ENCODE measurements at regions not wholly inside any gene's neighbourhood (a gene's known extent, or its start where the extent isn't known, plus 50 kb on each side); places are given as distances from the start of the nearest gene placed in this dataset.
A peak's percentile ranks its signal among the peaks of the same experiment; 100 is the strongest.
"Not testable (repeated sequence)": the region's sequence is repeated elsewhere in the genome, so short reads cannot be mapped to it uniquely, and the experiment has no call there.

DNA sequence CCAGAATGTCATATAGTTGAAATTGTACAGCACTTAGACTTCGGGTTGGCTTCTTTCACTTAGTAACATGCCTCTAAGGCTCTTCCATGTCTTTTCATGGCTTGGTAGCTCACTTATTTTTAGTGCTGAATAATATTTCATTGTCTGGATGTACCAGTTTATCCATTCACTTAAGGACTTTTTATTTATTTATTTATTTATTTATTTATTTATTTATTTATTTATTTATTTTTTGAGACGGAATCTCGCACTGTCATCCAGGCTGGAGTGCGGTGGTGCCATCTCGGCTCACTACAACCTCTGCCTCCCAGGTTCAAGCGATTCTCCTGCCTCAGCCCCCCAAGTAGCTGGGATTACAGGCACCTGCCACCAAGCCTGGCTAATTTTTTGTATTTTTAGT, 132.9 kb upstream of the ELAC2 start:
- not testable (repeated sequence) for DNase-seq (ENCODE audit: low read depth, low spot score)

DNA sequence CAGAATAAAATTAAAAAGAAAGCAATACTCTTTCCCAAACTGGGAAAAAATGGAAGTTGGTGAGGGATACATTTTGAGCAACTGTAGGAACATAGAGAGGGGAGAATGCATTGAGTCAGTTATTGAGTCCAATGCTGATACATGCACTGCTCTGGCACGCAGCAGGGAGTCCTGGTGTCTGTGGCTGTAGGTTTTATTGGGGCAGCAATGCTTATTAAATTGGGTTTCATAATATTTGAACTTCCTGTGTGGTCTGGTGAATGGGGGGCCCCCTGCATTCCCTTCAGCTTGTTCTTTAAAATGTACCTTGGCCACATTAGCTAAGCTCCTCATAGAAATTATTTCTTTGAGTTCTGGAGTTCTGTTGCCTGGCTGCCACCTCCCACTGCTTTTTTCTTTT, 125.2 kb upstream of the ELAC2 start:
- no peak for DNase-seq (ENCODE audit: low read depth, low spot score)

DNA sequence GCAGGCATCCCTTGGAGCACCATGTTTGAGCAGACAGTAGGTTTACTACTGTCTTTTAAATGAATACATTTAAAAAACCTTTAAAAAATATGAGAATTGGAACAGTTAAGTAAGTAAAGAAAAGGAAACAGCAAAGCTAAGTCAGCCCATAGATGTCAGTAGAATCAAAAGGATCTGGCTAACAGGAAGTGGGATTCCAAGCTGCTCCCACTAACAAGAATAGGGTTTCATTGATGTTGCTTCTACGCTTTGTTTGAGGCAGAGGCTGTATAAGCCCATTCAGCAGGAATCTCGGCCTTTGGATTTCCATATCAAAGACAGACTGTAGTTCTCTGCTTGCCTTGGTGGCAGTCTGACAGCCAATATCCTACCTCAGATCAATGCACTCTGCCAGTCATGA, 122.9 kb upstream of the ELAC2 start:
- peak; percentile 88 for DNase-seq (ENCODE audit: low read depth, low spot score)

DNA sequence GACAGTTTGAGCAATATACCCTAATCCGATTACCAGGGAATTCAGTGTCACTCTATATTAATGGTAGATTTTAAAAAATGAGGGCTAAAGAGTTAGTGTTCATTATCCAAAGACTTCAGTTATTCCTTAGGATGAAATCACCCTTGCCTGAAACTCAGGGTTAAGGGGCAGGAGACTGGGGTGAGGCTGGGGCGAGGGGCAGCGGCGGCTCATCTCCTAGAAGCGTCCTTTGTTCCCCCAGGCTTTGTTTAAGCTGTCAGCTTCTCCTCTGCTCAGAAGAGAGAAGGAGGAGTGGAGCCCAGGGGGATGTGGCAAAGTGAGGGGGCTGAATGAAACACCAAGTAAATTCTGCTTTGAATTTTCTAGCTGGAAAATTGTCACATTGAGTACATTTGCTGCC, 117.7 kb upstream of the ELAC2 start:
- DNase-seq (ENCODE audit: low read depth, low spot score): no peak

DNA sequence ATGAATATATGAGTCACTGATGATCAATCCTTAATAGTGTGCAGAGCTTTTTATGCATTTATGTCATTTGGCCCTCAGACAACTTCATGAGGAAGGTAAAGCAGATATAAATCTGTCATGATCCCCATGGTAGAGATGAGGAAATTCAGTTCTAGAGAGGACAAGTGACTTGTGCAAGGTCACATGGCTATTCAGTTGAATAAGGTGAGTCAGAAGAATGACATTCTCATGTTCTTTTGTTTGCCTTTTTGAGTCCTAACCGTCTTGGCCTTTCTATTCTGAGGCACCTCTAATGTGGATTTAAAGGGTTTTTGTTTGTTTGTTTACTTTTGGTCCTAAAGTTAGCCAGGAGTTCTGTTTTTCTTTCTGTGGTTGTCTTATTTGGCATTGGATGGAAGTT, 116.2 kb upstream of the ELAC2 start:
- DNase-seq (ENCODE audit: low read depth, low spot score): no peak

DNA sequence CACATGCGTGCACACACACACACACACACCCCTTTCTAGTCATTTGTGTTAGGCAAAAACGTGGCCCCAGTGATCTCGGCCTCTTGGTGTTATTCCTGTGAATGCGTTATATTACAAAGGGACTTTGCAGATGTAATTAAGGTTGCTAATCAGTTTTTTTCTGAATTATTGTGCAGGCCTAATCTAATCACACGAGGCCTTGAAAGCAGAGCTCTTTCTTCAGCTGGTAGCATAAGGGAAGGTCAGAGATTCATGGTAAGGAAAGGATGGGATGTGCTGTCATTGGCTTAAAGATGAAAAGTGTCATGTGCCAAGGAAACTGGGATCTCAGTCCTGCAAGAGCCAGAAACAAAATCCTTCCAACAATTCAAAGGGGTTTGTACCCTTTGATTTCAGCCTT, 113.4 kb upstream of the ELAC2 start:
- no peak for DNase-seq (ENCODE audit: low read depth, low spot score)

DNA sequence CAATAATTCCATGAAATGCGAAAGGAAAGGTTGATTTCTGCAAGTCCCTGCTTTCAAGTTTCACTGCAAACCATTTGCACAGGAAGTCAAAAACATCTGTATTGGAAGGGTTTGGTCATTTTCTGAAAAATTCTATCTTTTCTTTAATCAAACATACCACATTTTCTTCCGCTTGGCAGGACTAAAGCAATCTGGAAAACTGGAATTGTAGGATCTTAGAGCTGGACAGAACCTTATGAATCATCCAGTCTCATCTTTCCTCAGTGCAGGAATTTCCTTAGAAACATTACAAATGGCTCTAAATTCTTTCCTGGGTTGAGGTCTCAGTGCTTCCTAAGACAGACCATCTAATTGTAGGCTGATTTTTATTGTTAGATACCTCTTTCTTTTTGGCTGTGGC, 111.5 kb upstream of the ELAC2 start:
- no peak for DNase-seq (ENCODE audit: low read depth, low spot score)

DNA sequence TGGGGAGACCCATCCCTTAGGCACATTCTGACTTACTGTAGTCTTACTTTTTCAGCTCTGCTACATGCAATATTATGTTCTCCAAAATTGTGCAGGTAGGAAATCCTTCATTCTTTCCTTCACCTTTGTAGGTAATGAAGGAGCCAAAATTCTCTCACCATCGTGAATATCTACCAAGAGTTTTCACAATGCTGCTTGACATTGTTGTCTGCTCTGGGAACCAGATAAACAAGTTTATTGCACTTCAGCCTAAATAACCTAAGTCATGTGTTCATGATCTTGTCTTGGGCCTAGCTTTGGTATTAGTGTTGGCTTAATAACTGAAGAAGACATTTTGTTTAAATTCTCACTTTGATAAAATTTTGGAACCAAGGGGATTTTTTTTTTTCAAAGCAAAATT, 110.8 kb upstream of the ELAC2 start:
- no peak for DNase-seq (ENCODE audit: low read depth, low spot score)

DNA sequence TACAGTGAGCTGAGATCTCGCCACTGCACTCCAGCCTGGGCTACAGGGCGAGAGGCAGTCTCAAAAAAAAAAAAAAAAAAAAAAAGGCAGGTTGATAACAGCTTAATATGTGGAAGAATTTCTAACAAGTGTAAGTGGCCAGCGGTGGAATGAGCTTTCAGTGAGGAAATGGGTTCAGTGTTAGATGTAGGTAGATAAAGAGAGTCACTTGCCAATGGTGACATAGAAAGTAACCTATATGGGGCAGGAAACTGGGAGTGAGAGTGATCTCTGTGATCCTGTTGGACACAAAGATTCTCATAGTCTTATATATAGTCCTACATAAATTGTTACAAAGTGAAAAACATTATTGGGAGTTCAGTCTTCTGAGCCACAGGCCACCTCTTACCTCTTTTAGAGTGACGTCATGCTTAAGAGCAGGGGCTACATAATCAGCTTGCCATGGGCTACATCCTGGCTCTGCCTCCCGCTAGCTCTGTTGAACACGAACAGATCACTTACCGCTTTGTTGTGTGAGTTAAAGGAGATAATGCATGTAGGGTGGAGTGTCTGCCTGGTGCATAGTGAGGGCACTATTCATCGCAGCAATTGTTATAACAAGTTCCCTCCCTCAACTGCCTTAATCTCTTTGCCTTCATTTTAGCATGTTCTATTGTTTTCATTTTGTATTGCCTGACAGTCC, 110.2 kb upstream of the ELAC2 start:
- no peak for DNase-seq (ENCODE audit: low read depth, low spot score)

DNA sequence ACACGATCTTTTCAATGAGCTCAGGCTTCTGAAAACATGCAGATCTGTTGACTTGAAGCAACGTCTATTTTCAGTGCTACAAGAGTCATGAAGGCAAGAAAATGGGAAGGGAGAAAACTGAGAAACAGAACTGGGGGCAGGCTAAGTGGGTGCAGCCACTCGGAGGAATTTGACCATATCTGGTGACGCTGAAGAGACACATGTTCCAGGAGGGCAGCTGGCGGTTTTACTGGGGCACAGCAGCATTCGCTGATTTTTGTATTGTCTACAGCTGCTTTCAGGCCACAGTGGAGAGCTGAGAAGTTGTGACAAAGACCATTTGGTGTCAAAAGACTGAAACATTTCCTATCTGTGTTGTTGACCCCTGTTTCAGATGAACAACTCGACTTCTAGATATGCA, 103.0 kb upstream of the ELAC2 start:
- no peak for DNase-seq (ENCODE audit: low read depth, low spot score)

DNA sequence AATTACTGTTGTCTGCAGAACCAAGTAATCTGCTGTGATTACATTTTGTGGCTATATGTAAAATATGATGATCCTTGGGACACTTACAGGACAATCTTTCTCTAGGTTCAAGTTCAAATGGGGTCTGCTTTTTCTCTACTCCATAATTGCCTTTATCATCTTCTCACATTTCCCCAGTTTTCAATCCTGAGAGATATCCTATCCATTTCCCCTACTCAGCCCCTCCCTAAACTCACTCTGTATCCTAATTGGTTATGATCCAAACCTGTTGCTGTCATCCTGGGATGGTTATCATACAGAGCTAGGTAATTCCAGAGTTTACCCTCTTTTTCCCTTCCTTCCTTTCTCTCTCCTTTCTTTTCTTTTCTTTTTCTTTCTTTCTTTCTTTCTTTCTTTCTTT, 100.5 kb upstream of the ELAC2 start:
- no peak for DNase-seq (ENCODE audit: low read depth, low spot score)

DNA sequence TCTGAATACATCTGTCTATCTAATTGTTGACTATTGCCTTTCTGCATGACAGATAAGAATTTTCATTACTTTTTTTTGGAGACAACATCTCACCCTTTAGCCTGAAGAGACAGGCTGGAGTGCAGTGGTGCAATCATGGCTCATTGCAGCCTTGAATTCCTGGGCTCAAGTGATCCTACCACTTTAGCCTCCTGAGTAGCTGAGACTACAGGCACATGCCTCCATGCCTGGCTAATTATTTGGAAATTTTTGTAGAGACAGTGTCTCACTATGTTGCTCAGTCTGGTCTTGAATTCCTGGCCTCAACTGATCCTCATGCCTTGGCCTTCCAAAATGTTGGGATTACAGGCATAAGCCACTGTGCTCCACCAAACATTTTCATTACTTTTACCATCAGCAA, 99.8 kb upstream of the ELAC2 start:
- no peak for DNase-seq (ENCODE audit: low read depth, low spot score)

DNA sequence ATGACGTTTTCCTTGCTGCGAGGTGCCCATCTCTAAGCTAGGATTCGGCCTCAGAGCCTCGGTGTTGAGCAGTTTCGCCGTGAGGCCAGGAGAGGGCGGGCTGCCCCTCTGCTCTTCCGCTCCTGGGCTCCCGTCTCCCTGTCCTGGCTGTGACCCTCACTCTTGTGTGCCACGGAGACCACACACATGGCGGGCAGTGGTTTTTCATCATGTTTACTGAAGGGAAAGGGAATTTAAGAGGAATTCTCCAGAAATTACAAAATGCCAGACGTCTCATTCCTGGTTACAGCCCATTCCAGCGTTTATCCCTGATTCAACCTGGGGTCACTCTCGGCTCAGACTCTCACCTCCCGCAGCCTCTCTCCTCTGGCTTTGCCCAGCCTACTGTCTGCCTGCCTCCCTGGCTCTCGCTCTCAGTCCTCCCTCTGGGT, 96.8 kb upstream of the ELAC2 start:
- peak; percentile 17 for DNase-seq (ENCODE audit: low read depth, low spot score)

DNA sequence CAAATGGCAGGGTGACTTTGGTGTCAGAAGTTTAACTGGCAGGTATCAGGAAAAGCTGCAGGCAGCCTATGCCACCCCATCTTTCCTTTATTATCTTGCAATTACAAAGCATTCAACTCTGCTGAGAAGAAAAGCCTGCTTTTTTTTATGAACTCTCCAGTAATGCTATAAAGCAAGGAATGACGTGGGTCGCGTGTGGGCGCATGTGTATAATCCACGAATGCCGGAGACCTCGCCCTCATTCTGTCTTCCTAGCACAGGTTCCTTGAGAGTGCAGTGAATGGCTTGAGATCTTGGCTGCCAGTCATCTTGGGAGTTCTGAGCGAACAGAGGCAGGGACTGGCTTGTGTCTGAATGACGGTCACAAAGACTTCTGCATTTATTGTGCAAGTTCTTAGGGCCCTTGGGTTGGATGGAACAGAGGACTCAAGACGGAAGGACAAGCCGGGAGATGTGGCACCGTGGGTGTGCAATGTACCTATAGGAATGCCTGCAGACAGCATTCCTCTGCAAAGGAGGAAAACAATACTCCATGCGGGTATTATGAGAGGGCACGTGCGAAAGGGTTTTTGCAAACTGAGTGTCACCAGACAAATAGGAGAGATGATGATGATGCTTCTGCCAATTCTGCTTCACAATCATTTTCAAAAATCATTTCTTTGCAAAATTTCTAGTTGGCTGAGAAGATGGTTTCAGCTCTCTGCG, 96.1 kb upstream of the ELAC2 start:
- DNase-seq (ENCODE audit: low read depth, low spot score): no peak

DNA sequence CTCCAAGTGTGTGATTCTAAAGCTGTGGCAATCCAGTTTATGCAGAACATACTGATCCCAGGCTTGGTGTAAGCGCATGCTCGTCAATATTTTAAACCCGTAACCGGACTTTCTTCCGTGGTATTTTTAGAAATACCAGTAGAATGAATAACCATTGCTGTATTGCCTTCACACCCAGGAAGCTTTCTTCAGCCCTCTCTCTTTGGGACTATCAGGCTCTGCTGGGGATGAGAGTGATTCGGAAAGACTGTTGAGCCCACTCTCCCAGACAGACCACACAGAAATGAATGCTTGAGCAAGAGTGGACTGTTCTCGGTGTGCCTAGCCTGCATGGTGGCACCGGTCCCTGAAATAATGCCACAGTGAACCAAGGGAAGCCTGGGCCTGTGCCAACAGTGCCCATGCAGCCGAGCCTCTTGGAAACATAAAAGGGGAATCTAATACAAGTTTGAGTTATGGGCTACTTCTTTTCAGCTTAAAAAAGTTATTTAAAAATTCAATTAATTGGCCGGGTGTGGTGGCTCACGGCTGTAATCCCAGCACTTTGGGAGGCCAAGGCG, 89.9 kb upstream of the ELAC2 start:
- no peak for DNase-seq (ENCODE audit: low read depth, low spot score)

DNA sequence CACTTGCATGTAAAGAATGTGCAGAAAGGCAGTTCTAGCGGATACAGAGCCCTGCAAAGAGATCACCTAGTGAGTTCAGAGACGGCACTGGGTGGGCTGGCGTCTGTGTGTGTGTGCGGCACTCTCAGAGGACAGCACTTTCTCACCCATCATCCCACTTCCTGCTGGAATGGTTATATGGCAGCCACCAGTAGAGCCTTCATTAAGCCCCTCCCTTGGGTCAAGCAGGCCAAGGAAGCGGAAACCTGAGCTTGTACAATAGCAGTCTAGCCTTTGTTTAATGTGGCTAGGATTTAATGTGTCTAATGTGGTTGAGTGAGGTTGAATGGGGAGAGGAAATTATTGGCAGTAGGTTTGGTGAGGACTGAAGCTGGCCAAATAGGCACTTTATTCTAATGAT, 88.3 kb upstream of the ELAC2 start:
- DNase-seq (ENCODE audit: low read depth, low spot score): no peak

DNA sequence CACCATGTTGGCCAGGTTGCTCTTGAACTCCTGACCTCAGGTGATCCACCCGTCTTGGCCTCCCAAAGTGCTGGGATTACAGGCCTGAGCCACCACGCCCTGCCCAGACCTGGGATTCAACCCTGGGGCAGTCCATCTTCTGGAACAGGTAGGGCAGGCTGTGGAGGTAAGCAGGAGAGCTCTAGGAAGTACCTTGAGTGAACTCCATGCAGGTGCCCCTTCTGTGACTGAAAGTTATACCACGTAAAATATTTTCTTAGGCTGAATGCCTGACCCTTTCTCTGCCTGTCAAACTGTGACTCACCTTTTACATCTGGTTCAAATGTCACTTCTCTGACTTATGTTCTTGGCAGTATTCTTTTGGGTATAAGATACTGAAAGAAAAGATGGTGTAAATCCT, 86.7 kb upstream of the ELAC2 start:
- DNase-seq (ENCODE audit: low read depth, low spot score): no peak

DNA sequence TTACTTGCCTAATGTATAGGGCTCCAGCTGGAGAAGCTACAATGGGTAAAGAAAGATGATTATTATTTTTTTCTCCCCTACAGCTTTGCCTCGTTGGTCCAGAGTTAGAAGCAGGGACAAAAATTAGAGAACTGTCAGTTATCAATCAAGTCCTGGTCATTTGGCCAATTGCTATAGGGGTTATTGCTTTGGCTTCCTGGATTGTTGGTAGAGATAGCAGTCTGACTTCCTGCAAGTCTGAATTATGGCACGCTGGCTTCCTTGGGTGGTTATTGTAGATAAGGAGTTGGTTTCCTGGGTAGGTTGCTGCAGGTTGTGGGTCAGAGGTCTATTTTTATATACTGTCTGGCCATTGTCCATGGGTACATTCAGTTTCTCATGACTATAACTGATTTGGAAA, 84.7 kb upstream of the ELAC2 start:
- DNase-seq (ENCODE audit: low read depth, low spot score): no peak

DNA sequence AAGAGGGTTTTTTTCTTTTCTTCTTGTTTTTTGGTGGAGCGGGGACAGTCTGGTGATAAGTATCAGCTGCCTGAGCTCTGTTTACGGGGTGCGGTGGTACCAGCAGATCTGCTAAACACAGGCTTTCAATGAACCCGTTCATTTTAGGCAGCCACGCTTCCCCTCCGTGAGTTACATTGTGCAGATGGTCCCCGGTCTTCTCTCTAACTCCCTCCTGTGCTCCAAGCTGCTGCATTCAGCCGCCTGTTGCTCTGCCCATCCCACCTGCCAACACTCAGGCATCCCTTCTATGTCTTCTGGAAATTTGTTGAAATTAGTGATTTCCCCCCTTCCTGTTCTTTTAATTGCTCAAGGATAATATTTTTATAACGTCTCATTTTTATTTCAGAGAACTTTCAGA, 82.1 kb upstream of the ELAC2 start:
- DNase-seq (ENCODE audit: low read depth, low spot score): no peak

DNA sequence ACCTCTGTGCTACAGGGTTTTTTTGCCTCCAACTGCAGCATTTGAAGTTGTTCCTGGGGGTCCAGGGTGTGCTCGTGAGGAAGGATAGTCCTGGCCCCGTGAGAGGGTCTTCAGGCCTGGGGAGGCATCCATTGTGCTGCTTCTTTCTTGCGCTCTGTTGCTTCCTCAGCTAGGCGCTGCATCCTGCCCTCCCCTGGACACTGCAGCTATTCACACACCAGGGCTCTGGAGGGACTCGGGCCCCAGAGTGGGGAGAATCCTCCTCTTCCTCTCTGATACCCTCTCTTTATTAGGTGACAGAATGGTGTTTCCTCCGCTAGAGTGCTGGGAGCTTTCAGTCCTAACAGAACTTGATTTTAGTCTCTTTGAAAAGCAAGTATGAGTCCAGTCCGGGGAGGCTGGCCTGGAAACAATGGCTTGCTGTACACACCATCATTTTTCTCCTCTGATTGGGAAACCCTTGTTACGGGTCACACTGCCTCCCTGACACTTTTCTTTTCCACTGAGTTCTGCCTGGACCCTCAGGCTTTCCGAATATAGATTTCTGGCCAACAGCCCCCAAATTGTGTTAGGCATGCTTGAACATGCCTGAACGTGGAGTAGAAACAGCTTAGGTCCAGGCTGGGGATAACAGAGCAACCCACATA, 81.4 kb upstream of the ELAC2 start:
- no peak for DNase-seq (ENCODE audit: low read depth, low spot score)

DNA sequence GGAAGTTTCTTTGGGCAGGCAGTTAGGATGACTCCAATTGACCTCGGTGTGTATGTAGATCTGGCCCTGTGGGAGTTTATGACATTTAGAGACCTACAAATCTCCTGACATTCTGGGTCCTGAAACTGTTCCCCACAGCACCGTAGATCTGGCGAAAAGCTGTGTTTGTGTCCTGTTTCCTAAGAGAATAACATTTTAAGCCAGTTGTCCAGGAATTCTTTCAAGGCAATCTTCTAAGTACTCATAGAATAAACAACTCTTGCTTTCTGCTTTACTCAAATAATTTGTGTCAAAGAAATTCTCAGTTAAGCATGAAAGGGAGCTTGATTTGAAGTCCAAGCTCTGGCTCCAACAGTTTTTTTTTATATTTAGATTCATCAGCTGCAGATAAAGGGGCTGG, 78.5 kb upstream of the ELAC2 start:
- no peak for DNase-seq (ENCODE audit: low read depth, low spot score)

DNA sequence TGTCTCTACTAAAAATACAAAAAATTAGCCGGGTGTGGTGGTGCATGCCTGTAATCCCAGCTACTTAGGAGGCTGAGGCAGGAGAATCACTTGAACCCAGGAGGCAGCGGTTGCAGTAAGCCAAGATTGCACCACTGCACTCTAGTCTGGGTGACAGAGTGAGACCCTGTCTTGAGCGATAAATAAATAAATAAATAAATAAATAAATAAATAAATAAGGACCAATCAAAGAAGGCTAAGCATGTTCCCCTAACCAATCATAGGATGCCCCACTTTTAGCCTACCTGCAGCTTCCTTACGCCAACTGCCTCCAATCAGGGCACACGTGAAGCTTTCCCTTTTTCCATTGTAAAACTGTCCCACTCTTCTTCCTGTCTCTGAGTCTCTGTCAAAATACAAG, 74.2 kb upstream of the ELAC2 start:
- DNase-seq (ENCODE audit: low read depth, low spot score): not testable (repeated sequence)

DNA sequence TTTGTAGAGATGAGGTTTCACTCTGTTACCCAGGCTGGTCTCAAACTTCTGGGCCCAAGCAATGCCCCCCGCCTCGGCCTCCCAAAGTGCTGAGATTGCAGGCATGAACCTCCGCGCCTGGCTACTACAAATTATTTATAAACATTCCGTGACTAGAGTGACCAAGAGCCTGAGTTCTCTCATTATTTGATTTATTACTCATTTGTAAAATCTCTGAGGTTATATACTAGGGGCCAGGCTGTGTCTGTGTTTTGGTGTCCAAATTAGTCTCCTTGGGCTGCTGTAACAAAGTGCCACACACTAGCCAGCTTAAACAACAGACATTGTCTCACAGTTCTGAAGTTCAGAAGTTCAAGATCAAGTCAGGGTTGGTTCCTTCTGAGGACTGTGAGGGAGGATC, 70.8 kb upstream of the ELAC2 start:
- no peak for DNase-seq (ENCODE audit: low read depth, low spot score)

Measured in iPS DF 19.7 (cell line).